Glomerular visceral epithelial cell (primary cell): ENCODE measurements at regions not wholly inside any gene's neighbourhood (a gene's known extent, or its start where the extent isn't known, plus 50 kb on each side); places are given as distances from the start of the nearest gene placed in this dataset.
A peak's percentile ranks its signal among the peaks of the same experiment; 100 is the strongest.

Experiments used
- DNase-seq: peaks from one replicate; pipeline ENCODE4 v3.0.0-alpha.2; 2016; ENCODE audit errors: extremely low spot score

- DNase-seq, result no peak
Measured at GRCh38 chr14:86626530-86626929, 1096.6 kb downstream of the FLRT2 start.

DNA sequence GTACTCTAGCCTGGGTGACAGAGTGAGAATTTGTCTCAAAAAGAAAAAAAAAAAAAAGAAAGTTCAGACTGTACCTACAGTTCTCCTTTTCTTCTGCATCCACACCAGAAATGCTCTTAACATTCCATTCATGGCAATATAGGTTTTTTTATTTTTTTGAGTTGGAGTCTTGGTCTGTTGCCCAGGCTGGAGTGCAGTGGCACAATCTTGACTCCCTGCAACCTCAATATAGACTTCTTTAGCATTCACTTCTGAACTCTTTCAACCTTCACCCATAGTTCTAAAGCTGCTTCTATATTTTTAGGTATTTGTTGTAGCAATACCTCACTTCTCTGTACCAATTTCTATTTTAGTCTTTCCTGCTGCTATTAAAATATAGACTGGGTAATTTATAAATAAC, 1095.7 kb downstream of the FLRT2 start:
- no peak for DNase-seq

DNA sequence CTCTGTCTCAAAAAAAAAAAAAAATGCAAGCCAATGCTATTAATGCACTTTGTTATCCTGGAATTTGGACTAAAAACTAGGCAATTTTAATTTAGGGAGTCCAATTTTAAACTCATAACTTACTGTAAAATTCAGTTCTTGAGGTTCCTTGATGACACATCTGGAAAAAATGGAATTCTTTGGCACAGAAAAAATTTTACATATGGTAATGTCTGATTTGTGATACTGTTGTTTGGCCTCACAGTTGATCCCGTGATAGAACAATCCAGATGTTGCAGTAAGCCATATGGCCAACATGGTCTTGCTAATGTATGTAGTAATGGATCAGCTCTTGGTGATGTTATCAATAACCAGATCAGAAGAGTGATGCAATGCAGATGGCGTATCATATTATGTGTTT, 1089.8 kb downstream of the FLRT2 start:
- no peak for DNase-seq

- no peak for DNase-seq
Measured at GRCh38 chr14:86613786-86614185, 1083.8 kb downstream of the FLRT2 start.

DNA sequence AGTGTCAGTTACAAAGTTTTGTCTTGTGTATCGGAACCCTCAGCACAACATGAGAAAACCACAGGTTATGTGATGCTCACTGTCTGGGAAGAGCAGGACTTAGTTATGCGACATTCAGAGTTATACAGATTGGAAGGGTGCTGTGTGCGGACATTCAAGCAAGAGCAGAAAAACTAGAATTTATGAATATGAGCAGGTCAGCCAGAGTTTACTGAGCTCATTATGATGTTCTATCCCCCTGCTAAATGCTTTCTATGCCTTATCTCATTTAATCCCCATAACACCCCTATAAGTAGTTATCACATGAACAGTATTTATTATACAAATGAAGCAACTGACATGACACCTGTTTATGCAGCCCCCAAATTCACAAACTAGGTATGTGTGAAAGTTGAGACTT, 1083.2 kb downstream of the FLRT2 start:
- DNase-seq, result no peak

GRCh38 chr14:86604561-86604960, 1074.6 kb downstream of the FLRT2 start:
- peak; percentile 28 for DNase-seq

DNA sequence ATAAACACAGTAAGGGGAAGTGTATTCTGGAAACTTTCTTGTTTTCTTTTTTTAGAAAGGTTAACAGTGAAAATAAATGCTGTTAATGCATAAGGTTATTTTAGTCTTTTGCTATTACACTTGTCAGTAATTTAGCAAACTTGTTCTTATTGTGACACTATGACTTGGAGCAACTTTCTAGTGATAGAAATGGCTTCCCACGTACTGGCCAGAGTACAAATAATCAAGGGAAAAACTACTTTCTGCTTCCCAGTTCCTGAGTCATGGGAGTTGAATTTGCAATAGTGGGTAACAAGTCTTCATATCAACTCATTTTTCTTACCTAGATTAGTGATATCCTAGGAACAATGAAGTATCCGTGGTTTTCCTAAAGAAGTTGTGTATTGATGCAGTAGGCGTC, 1072.3 kb downstream of the FLRT2 start:
- DNase-seq, result no peak

DNA sequence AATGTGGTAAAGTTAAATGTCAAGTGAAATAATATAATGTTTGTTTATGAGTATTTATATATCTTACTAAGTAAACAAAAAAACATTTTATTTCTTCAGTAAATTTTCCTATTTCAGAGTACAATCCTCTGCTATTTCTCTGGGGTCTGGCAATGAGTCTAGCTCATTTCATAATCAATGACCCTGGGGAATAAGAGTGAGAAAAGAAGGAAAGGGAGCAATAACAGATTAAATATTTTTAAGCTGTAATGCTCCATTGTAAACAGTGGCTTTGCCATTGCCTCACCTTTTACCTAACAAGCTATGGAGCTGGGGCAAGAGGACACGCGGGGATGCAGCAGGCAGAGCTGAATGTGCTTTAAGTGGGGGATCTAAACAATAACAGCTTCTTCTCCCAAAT, 1071.9 kb downstream of the FLRT2 start:
- no peak for DNase-seq

DNA sequence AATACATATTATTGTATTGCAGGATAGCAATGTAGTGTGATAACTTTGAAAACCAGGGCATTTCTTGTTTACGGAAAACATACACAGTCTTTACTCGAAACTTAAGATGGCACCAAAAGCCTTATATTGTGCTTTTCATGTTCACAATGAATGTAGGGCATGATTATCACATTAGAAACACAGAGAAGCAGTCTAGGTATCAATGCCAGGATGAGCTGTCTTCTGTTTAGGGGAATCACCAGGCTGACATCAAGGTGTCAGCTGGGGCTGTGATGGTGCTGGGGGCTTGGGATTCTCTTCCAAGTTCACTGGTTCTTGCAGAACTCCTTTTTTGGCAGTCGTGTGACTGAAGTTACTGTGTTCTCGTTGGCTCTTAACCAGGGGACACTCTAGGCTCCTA, 1067.3 kb downstream of the FLRT2 start:
- DNase-seq, result no peak

DNA sequence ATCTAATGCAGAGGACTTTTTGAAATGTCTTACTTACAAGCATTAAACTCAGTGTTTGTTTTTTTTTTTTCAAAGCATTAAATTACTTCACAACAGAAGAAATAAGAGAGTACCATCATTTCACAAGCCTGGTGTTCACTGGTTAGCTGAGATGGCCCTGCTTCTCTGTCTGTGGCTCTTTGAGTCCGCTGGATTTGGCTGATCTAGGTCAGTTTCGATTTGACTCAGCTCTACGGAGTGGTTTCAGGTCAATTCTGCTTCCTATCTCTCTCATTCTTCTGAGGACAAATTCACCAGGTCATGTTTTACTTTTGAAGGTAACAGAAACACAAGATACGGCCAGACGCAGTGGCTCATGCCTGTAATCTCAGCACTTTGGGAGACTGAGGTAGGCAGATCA, 1066.1 kb downstream of the FLRT2 start:
- no peak for DNase-seq

DNA sequence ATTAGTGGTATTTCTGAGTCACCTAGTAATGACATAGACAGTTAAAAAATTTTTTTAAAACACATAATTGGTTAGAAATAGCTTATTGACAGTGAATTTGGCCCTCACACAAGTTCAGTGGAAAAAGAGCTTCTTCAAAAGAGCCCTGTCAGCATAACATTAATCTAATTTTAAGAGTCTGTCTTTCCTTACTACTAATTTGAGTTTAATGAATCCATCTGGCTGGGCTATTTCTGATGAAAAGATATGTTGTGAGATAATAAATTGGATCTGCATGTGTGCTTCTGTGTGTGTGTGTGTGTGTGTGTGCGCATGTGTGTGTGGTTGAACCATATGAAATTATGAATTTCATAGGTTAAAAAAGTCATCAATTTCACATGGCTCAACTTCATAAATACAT, 1045.2 kb downstream of the FLRT2 start:
- DNase-seq, result no peak

DNA sequence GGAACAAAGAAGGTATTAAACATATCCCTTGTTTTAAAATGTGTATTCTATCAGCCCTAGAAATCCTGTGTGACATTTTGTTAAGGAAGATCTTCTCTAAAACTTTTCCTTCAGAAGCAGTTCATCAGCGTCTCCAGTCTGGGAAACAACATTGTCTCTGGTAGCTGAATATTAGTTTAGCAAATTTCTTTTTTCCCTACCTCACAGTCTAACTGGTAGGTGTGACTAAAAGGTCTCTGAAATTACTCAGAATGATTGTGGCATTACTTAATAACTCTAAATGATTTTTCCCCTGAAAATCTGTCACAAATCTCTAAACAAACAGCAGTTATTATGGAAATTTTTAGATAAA, 1044.8 kb downstream of the FLRT2 start:
- DNase-seq, result no peak

DNA sequence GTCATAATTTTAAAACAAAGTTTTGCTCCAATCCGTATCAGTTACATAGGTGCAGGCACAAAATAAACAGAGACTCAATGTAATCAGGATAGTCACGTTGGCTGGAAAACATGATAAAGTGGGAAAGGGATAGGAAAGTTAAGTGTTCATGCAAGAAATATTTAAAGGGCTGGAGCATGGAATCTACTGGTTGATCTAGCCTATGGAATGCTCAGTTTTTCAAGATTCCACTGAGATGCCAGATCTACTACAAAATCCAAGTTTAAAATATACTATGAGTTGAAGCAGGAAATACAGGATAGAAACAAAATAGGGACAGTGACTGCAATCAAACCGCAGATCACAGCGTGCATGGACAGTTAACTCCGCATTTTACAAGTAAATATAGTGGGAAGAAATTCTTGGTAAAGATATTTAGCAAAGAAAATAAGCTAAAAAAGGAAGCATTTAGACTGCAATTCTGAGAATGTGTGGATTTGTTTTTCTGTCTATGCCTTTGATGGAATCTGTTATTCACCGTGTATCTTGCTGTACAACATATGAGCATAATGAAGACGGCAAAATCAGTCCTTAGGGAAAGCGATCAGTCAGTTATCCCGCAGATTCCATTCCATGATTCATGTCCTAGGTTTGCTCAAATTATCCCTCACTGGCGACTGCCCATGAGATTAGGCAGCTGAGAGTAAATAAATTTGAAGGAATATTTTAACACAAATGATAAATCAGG, 1044.3 kb downstream of the FLRT2 start:
- no peak for DNase-seq

- no peak for DNase-seq
Measured at GRCh38 chr14:86570371-86570770, 1040.4 kb downstream of the FLRT2 start.

DNA sequence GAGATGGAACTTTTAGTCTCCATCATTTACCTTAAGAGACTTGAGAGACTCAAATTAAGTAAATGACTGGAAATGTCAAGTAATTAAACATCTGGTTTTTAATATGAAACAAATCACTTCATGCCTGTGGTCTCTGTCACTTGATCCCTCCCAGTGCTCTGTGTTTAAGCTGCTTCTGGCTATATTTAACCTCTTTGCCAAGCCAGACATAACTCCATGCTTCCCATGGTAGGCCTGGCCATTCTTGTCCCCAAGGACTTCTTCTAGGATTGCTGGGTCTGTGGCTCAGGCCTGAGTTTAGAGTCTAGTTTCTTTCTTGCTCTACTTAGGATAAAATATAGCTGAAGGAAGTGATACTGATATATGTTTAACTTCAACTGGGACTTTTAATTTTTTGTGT, 1013.6 kb downstream of the FLRT2 start:
- no peak for DNase-seq

DNA sequence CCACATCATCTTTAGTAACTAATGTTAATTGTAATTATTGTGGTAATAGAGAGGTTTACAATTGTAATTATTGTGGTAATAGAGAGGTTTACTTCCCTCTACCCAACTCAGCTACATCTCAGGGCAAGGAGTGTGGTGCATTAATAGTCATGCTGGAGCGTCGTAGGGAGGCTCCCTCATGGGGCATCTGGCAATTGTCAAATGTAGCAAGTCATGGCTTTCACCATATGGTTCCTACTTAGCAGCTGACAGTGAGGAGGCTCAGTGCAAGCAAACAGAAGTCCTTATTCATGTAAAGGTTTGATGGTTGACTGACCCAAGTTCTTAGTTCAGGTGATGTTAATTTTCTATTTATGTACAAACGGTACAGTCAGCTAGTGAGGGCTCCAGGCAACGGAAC, 1012.0 kb downstream of the FLRT2 start:
- no peak for DNase-seq

DNA sequence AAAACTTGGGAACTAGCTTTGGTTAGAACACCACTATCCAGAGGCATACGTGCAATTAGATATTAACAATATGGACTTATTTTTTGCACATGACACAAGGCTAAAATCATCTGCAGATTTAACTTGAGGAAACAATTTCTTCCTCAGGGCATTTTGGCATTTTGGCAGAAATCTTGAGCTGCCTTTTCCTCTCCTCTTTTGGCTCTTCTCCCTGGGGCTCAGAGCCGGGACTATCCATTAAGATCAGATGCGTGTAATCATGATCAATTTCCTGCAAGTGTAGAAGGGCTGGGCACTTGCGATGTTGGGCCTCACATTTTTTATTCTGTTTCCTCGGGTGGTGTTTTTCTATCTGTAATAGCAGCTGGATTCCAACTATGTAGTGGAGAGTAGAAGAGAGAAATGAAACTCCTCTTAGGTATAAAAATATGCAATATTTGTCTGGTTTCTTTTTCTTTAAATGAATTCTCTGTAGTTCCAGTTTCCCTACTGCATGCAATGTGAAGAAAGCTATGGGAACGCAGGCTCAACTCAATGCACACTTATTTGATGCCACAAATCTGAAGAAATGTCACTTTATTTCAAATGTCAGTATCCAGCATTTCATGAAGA, 1010.8 kb downstream of the FLRT2 start:
- DNase-seq, result no peak

GRCh38 chr14:86539361-86540070, 1009.6 kb downstream of the FLRT2 start:
- DNase-seq, result no peak

DNA sequence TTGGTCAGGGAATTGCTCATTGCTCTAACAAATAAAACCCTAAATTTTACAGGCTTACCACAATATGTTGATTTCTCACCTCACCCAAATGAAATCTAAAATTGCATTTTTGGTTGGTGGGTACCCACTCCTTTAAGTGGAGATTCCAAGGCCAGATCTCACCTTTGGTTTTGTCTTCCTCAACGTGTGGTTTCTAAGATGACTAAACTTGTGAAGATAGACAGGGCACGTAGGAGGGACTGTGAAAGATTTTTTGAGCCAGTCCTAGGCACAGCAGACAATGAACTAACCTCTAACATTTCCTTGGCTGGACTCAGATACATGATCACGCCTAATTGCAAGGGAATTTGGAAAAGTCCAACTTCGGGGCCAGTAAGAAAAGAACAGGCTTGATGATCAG, 1003.9 kb downstream of the FLRT2 start:
- DNase-seq, result no peak

DNA sequence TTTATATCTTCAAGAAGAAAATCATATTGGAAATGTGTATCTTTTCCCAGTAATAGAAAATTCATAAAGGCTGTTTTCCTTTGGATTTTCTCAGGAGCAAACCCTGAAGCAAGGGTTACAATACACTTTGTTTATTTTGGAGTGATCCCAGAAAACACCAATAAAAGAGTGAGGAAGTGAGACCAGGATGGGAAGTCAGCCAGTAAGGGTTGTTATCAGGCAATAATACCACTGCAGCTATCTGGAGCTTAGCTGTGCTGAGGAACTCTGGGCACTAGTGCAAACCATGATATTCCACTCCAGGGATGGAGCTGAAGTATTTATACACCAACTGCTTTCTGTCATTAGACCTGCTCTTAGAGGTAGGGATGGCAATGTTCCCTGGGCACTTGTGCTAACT, 1002.3 kb downstream of the FLRT2 start:
- DNase-seq, result no peak

DNA sequence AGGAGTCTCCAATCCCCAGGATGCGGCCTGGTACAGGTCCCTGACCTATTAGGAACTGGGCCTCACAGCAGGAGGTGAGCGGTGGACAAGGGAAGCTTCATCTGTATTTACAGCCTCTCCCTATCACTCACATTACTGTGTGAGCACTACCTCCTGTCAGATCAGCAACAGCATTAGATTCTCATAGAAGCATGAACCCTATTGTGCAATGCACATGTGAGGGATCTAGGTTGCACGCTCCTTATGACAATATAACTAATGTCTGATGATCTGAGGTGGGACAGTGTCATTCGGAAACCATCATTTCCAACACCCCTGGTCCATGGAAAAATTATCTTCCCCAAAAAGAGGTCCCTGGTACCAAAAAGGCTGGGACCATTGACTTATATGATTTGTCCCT, 1000.5 kb downstream of the FLRT2 start:
- DNase-seq, result no peak

- DNase-seq, result no peak
Measured at GRCh38 chr14:86527312-86527711, 997.4 kb downstream of the FLRT2 start.

DNA sequence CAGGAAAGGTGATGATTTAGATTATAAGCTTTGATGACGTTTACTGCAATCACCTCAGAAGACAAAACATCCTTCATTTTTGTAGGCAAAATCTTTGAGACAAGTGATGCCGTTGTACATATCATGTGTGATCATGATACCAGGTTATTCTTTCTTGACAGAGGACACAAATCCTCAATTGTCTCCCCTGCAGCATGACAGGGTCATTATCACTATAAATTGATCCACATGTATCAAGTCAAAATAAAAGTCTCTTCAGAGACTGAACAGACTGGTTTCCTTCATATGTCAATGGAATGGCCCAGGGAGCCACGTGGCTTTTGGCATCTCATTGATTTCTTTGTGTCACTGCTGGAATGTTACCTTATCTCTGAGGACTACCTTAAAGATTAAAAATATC, 995.7 kb downstream of the FLRT2 start:
- no peak for DNase-seq
